CMK (cell line): ENCODE measurements at regions not wholly inside any gene's neighbourhood (a gene's known extent, or its start where the extent isn't known, plus 50 kb on each side); places are given as distances from the start of the nearest gene placed in this dataset.

Source experiments
- DNase-seq: peaks from one replicate; pipeline ENCODE4 v3.0.0-alpha.2; 2010; ENCODE audit warnings: low read depth

- no peak for DNase-seq
Observed at GRCh38 chrX:69362856-69363255, 141.3 kb upstream of the NALF2 start.

GRCh38 chrX:69362354-69362753 is 141.8 kb upstream of the NALF2 start:
- DNase-seq = no peak

DNA sequence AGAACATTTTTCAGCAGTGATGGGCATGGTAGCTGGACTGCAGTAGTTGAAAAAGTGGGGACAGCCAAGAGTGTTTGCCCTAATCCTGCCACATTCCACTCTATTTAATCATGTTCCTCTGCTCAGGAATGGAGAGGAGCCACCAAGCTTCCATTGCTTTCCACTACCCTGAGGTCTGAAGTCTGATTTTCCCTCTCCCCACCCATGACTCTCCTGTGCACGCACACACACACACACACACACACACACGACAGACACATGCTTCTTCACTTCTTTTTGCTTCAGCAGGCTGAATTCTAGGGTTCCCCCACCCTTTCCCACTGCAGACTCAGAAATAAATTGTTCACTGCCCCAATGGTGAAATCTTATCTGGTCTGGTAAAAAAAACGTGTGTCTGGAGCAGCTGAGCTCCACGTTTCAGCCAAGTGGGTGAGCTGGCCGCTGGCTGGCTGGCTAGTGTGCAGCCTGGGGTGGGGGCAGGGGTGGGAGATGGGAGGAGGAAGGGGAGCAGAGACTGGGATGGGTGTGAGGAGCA is 142.7 kb upstream of the NALF2 start:
- no peak for DNase-seq

GRCh38 chrX:69357317-69357716 is 146.8 kb upstream of the NALF2 start:
- no peak for DNase-seq

DNA sequence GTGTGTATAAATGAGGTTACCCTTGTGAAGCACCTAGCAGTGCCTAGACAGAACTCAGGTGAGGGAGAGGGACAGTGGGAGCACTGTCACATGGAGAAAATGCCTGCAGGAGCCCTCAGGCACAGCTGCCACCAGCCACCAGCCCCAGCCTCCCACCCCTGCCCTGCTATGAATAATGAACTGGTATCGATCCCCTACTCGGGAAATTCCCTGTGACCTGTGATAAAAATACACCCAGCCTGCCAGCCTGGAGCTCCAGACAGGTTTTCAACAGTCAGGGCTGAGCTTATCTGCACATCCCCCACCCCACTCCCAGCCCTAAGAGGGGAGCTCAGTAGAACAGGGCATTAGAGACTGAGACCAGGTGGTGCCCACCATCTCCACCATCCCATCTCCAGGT is 159.6 kb upstream of the PJA1 start:
- DNase-seq = no peak

DNA sequence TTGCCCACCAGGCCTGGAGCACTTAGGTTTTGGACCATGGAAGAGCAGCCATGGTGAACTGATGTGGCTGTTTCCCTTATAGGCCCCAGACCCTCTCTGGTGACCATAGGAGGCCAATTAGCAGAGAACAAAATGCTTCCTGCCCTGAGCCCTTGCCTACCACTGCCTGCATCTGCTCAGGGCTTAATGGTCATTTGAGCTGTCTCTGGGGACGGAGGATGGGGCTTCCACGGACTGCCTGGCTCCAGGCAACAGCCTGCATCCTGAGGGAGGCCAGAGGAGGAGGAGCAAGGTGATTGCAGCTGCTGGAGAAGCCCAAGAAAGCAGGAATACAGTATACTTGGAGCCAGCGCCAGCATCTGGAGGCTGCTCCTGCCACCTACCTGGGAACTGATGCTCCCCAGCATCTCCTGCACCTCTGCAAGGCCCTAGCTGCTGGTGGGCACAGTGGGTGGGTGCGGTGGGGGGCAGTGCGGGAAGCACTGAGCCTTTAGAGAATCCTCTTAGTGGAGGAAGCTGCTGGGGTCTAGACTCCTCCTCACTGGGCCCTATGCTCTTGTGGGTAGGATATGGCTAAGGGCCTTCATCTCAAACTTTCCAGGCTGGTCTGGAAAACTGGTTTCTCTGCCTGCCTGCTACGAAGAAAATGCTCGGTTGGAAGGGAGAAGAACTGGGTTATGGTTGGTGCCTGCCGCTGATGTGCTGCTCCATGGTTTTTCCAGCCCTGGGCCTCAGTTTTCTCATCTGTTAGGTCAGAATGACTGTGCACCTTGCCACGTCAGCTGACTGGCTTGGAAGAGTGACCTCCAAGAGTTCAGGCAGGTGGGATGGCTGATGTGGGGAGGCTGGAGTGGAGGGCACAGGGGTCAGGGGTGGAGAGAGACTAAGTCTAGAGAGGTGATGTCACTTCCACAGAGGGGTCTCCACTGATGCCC is 158.8 kb upstream of the PJA1 start:
- DNase-seq = no peak

DNA sequence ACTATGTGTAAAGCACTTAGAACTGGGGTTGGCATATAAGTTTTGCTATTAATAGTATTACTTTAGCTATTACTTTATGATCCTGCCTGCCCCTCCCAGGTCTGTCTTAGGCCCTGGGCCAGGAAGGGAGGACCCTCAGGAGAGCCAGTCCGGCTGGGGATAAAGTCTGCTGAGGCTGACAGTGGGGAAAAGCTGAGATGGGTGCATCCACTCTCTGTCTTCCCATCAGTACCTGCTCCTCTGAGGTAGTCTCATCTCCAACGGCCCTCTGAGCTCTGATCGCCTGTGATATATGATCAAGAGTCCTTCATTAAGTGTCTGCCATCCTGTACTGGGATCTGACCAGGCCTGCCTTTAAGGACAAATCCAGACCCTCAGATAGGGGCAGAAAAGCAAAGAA is 156.5 kb upstream of the PJA1 start:
- no peak for DNase-seq

DNA sequence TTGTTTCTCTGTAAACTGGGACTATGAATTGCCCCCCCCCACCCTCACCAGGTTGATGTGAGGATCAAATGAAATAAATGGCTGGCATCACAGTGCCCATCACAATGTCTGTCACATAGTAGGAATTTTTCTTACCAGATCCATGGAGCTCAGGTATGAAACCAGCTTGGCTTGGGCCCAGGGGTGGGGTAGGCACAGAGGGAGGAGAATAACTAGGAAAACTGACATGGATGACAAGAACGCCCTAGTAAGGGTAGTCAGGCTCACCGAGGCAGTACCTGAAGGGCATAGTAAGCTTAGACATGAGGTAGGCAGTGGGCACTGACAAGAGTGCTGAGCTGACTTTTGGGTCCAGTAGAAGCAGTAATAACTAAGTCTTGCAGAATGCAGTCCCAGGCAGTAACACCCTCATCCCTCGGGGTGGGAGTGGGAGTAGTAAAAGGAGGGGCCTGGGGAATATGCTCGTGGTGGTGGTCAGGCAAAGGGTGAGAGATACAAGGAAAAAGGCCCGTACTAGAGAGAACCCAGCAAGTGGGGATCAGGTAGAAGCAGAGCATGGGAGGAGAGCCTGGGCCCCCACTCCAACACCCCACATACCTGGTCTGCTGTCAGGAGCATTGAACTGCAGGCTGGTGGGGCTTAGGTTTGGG is 155.9 kb upstream of the PJA1 start:
- no peak for DNase-seq

DNA sequence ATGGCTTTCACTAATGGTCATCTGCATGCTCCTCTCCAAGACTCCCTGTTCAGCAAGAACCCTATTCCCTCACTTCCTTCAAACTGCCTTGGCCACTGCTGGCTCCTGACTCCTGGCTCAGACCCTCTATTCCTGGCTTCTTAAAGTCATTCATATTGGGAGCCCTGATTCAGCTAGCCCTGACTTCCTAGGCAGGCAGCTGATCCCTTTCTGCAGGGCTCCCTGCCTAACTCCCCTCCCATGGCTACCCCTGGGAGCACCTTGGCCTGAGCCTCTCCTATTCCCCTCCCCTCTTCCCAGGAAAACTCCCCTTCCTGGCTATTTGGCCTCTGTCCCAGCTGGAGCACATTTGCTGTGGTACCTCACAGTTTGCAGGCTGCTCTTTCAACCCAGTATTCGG is 154.9 kb upstream of the PJA1 start:
- DNase-seq = no peak

DNA sequence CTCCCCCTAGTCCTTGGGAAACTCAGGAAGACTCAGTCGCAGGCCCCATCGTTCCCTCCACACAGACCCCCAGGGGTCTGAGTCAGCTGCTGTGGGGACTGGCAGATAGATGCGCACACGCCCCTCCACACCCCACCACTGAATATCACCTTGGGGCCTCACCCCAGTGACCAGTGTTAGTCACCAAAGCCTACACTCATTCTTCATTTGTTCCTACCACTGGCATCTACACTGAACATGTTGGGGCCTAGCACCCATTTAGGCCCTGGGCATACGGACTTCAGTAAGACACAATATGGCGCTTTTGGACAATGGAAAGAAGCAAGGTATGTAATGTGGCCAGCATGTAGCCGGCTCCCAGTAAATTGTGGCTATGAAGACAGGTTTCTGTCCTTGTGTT is 154.1 kb upstream of the PJA1 start:
- no peak for DNase-seq

DNA sequence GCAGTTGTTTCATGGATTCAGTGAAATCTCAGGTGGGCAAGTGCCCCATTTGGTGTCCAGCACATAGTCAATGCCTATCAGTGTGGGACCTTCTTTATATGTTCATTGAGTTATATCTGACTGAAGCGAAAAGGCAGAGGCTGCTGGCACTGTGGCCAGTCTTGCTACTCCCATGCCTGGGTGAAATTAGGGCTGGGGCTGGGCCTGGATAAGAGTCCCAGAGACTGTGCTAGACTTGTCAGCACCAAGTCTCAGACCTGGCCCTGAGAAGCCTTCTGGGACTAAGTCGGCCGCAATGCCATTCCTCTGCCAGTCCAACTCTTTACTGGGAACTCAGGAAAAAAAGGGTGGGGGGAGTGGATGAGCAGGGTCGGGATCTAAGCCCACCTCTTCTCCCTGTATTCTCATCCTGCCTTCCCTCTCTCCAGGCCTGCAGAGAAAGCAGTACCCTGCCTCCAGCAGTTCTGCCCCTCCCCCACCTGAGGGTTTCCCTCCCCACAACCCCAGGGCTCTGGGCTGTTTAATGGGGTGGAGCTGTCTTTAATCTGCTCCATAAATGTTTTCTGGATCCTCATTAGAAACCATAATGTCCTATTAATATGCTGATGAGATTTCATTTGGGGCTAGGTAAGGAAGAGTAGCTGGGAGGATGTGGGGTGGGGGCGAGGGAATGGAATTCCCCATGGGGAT is 153.5 kb upstream of the PJA1 start:
- no peak for DNase-seq

DNA sequence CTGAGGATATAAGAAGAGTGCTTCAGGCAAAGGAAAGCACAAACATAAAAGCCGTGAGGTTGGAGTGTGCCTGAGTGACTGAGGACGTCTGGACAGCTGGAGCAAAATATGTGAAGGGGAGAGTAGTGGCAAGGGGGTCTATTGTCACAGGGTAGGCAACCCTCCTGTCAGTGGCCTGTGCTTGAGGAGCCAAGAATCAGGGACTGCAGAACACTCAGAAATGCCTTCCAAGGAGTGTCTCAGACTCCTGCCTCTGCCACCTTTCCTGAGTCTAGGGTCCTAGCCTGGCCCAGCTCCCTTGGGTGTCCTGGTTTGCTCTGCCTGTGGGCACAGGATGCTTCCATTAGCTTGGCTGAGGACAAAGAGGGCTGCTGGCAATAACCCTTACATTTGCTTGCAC is 152.5 kb upstream of the PJA1 start:
- DNase-seq = no peak

DNA sequence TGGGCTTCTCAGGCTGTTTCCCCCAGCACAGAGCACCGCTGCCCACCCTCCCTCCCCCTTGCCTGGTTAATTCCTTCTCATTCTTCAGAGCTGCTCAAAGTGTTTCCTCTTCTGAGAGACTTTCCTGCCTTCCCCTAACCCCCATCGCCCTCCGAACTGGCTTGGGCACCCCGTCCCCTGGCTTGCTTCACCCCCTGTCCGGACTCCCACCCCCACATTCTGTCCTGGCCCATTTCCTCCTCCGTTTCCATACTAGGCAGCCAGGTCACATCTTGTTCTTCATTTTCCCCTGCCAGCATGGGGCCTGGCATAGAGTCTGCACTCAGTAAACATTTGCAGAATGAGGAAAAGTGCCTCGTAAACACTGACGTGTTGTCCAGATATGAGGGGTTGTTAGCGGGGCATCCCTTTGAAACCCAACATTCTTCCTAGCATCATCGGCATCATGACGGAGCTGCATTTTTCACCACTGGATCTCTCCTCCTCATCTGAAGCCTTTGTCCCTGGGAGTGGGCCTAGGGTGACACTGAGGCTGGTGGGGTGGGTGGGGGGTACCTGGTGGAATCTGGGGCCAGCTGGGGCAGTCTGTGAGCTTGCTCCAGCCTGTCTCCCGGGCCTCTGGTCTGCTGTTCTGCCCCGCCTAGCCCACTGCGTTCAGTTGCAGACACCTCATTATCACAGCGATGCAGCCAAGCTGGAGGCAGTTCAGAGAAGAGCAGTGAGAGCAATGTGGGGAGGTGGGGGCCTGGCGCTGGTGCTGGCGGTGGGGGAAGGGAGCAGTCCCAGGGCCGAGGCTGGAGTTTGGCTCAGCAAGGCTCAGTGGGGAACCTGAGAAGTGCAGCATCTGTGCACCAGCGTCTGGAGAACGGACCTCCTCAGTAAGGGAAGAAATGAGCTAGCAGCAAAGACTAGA is 149.4 kb upstream of the PJA1 start:
- DNase-seq = no peak

DNA sequence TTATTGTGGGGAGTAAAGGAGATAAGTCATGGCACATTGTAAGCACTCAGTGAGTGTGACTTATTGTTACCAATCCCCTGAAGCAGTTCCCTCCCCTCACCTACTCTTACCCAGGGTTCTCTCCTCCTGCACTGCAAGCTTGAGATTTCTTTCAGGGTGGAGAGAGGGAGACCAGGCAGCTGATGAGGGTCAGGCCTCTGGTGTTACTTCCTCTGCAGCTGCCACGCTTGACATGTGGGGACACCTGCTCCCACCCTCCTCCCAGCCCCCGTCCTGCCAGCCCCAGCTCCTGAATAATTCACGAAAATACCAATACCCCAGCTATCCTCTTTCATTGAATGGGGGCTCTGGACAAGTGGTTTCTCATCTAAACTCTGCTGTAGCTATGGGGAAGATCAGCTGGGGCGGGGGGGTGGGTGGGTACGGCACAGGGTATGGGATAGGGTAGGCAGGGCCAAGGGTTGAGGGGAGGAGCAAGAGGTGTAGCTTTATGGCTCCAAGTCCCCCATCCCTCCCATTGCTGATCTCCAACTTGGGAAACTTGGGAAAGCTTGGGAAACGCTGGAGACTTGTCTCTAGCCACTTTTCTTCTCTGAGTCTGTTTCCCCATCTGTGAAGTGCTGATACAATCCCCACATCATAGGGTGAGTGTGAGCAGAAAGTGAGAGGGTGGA is 148.5 kb upstream of the PJA1 start:
- no peak for DNase-seq

DNA sequence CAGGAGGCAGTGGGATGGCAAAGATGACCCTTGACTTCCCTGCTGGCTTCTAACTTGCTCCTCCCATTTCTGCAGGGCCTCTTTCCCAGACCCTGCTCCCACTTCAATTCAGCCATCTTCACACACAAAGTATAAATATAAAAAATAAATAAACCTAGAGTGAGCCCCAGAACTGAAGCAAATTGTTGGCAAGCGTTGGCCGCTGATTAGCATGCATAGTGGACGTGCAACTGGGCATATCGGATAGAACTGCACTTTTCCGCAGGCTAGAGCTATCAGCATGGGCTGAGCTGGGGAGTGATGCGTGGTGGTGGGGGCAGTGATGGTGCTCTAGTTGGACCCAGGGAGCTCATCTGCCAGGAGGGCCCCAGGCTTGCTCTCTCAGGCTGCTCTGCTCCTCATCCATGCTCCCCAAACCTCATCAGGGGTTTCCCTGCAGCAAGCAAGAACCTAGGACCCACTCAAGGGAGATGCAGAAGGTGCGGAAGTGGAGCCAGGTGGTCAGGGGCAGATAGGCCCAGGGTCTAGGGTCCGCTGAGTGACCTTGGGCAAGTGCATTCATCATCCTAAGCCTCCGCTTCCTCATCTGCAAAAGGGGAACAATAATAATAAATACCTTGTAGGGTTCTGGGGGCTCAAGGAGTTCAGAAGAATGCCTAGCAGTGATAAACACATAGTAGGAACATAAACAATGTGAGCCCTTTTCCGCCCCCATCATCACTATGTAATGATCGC is 146.8 kb upstream of the PJA1 start:
- DNase-seq = no peak

DNA sequence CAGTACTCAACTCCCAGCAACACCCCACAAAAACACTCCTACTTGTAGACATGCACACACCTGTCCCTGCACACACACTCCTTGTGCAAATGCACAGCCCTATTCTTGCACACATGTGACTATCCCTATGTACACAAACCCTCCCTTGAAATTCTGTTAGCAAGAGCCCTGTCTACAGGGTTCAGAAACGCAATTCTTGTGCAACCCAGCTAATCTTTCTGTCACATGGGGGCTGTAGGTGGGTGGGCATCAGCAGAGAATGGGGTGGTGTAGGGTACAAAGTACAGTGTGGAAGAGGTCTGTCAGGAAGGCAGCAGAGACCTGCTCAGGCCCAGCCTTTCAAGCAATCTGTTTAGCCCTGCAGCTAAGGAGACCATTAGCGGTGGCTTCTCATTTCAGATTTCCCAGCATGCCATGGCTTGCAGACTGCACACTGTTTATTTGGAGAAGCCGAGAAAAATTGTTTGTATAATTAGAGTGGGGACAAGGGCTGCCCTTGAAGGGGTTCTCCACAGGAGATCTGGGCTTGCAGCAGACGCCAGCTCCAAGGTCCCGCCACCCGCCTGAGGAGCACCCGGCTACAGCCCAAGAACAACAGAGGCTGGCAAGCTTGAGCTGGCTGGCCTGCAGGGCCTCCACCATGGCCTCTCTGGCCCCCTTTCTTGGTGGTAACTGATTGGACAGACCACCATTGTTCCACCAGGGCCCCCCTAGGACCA is 144.0 kb upstream of the PJA1 start:
- DNase-seq = no peak

DNA sequence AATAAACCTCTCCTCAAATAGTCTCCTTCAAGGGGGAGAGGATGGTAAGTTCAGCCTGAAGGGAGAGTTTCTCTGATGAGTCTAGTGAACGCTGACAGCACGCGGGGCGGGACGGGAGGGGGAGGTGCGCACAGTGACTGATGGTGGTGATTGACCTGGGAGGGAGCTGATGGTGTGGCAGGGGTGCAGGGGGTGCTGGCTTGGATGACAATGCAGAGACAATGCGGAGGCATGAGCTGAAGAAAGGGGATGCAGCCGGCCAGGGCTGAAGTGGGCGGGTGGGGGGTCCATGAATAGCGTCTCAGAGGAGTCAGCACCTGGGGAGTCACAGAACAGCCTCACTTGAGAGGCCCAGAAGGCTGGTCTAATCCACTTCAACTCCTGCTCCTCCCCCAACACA is 142.5 kb upstream of the PJA1 start:
- no peak for DNase-seq

- no peak for DNase-seq
Observed at GRCh38 chrX:69307029-69307428, 141.8 kb upstream of the PJA1 start.

- no peak for DNase-seq
Observed at GRCh38 chrX:69306063-69306404, 140.8 kb upstream of the PJA1 start.
